Activated CD8-positive, alpha-beta T cell treated with anti-CD3 and anti-CD28 coated beads, Interleukin-2, amount 10 ng/mL, durations not matched to agents 7 days and 5 days (primary cell): ENCODE measurements at regions not wholly inside any gene's neighbourhood (a gene's known extent, or its start where the extent isn't known, plus 50 kb on each side); places are given as distances from the start of the nearest gene placed in this dataset.

Experiments used
- ATAC-seq: fragments of 150-1000 bp; cut with Tn5 transposase; one replicate; pipeline ENCODE4 v1.10.0; 2021; ENCODE audit warnings: moderate library complexity
- CTCF ChIA-PET: fragments of 350-600 bp; sonication (Branson Sonifier 250); formaldehyde crosslinking; loops from one replicate; lab custom pipeline; 2021; ENCODE audit warnings: antibody characterized with exemption; lab: Charles Lee
- POLR2A ChIA-PET: fragments of 350-600 bp; sonication (Branson Sonifier 250); formaldehyde crosslinking; loops from one replicate; lab custom pipeline; 2021; ENCODE audit warnings: antibody characterized with exemption; lab: Charles Lee
- DNase-seq: peaks from one replicate; pipeline ENCODE4 v3.0.0-alpha.2; 2020
- H3K27ac Mint-ChIP-seq: one replicate; pipeline ENCODE4 v1.8.0; 2021; ENCODE audit warnings: mild to moderate bottlenecking, mixed read lengths
- H3K27me3 Mint-ChIP-seq: one replicate; pipeline ENCODE4 v1.8.0; 2021; ENCODE audit warnings: low read depth, mixed read lengths
- H3K36me3 Mint-ChIP-seq: one replicate; pipeline ENCODE4 v1.8.0; 2021; ENCODE audit warnings: low read depth, mixed read lengths
- H3K4me1 Mint-ChIP-seq: one replicate; pipeline ENCODE4 v1.8.0; 2021; ENCODE audit warnings: low read depth, mixed read lengths
- H3K4me3 Mint-ChIP-seq: one replicate; pipeline ENCODE4 v1.8.0; 2021; ENCODE audit warnings: mild to moderate bottlenecking, mixed read lengths
- H3K9me3 Mint-ChIP-seq: one replicate; pipeline ENCODE4 v1.8.0; 2022; ENCODE audit warnings: mixed read lengths; ENCODE audit not compliant: insufficient read depth

DNA sequence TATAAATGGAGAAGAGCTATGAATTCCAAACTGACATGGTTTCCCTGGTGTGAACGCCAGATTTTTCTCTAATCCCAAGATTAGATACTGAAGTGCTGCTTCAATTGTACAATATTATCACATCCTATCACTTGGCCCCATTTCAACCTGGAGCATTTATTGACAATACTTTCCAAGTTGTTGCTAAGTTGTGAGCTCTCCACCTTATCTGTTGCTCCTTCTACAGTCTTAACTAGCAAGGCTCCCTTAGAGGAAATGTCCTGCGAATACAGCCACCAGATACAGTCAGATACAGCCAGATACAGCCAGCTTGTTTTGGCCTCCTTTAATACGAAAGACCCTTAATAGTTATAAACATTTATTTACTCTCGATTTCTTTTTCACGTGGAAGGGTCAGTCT lies 466.3 kb upstream of the FAM241A start:
- ChIA-PET POLR2A (no interaction called here), CTCF (no interaction called here)
- Mint-ChIP-seq H3K4me3 (no peak overlapping the region), H3K4me1 (no peaks in the 10 kb centered on the region), H3K9me3 (no peaks in the 10 kb centered on the region), H3K27ac (no peak overlapping the region), H3K36me3 (no peaks in the 10 kb centered on the region), H3K27me3 (no peaks in the 10 kb centered on the region)
- ATAC-seq = no peak
- no peak for DNase-seq

- Mint-ChIP-seq H3K36me3 (no peaks in the 10 kb centered on the region), H3K27me3 (no peaks in the 10 kb centered on the region), H3K4me3 (no peak overlapping the region), H3K27ac (no peak overlapping the region), H3K9me3 (no peaks in the 10 kb centered on the region), H3K4me1 (no peaks in the 10 kb centered on the region)
- ATAC-seq = no peak
- ChIA-PET CTCF (no interaction called here), POLR2A (no interaction called here)
- no peak for DNase-seq
These were observed 464.0 kb upstream of the FAM241A start for GRCh38 chr4:111681270-111681669.

DNA sequence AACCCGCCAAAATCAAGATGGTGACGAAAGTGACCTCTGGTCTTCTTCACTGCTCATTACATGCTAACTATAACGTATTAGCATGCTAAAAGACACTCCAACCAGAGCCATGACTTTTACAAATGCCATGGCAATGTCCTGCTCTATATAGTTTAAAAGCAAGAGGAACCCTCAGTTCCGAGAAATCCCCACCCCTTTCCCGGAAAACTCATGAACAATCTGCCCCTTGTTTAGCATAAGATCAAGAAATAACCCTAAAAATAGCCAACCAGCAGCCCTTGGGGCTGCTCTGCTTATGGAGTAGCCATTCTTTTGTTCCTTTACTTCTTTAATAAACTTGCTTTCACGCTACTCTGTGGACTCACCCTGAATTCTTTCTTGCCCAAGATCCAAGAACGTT lies 463.5 kb upstream of the FAM241A start:
- Mint-ChIP-seq H3K4me1 (no peaks in the 10 kb centered on the region), H3K4me3 (no peak overlapping the region), H3K9me3 (no peaks in the 10 kb centered on the region), H3K27ac (no peak overlapping the region), H3K36me3 (no peaks in the 10 kb centered on the region), H3K27me3 (no peaks in the 10 kb centered on the region)
- ChIA-PET POLR2A (no interaction called here), CTCF (no interaction called here)
- ATAC-seq (no peak), DNase-seq (no peak)

- Mint-ChIP-seq H3K4me1 (no peaks in the 10 kb centered on the region), H3K9me3 (no peaks in the 10 kb centered on the region), H3K4me3 (no peak overlapping the region), H3K36me3 (no peaks in the 10 kb centered on the region), H3K27ac (no peak overlapping the region), H3K27me3 (no peaks in the 10 kb centered on the region)
- DNase-seq = no peak
- ChIA-PET CTCF (no interaction called here), POLR2A (no interaction called here)
- no peak for ATAC-seq
These were observed 460.0 kb upstream of the FAM241A start for GRCh38 chr4:111685205-111685604.

DNA sequence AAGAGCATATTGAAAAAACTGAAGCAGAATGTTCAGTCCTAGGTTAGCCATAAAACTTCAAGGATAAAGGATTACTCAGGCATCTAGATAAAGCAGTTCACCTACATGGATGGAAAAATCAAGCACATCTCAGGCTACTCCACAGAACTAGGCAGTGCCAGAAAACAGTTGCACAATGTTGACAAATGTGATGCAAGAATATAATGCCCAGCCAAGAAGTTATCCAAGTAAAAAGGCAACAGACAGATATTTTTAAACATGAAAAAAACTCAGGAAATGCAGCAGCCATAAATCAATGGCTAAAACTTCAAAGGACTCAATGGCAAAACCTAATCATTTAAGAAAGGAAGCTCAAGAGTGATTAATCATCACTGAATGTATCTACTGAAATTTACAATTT lies 456.0 kb upstream of the FAM241A start:
- Mint-ChIP-seq H3K4me1 (no peaks in the 10 kb centered on the region), H3K9me3 (no peaks in the 10 kb centered on the region), H3K36me3 (no peaks in the 10 kb centered on the region), H3K27me3 (no peaks in the 10 kb centered on the region), H3K27ac (no peak overlapping the region), H3K4me3 (no peak overlapping the region)
- ChIA-PET POLR2A (no interaction called here), CTCF (no interaction called here)
- no peak for DNase-seq
- ATAC-seq = no peak

DNA sequence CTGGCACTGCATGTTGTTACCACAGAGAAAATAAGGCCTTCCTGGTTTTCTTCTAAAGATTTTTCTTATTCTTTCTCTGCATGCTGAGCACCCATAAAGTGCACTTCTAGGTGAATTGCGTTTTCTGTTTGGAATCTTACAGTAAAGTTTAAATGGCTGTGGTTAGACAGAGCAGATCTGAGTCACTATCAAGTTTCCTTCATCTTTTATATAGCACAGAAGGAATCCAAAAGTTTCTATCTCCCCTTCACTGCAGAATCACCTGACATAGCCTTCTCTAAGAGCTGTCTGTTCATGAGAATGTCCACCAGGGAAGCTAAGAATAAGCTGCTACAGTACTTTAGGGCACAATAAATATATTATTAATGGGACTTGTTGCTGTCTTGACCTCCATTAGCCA lies 455.5 kb upstream of the FAM241A start:
- no peaks in the 10 kb centered on the region for H3K36me3 Mint-ChIP-seq
- H3K4me3 Mint-ChIP-seq = no peak overlapping the region
- H3K9me3 Mint-ChIP-seq = no peaks in the 10 kb centered on the region
- ATAC-seq = no peak
- ChIA-PET CTCF (no interaction called here), POLR2A (no interaction called here)
- no peak overlapping the region for H3K27ac Mint-ChIP-seq
- H3K4me1 Mint-ChIP-seq = no peaks in the 10 kb centered on the region
- H3K27me3 Mint-ChIP-seq = no peaks in the 10 kb centered on the region
- DNase-seq = no peak

- ATAC-seq = no peak
- H3K9me3 Mint-ChIP-seq = no peaks in the 10 kb centered on the region
- H3K36me3 Mint-ChIP-seq = no peaks in the 10 kb centered on the region
These were observed 451.5 kb upstream of the FAM241A start for GRCh38 chr4:111693758-111694157.

DNA sequence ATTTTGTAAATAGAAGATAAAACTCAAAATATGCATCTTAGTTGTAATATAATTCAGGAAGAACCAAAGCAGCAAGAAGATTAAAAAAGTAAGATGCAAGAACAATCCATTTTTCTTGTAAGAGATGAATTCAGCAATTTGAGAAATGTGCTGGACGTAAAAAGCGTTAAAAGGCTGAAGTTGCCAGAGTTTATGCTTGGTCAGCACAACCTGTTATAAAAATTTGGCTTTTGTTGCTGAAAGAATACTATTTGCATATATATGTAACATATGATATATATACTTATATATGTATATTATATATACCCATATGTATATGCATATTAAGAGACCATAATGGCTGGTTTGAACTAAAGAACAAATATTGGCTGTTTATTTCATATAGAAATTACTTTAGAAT lies 449.6 kb upstream of the FAM241A start:
- Mint-ChIP-seq H3K27me3 (no peaks in the 10 kb centered on the region), H3K9me3 (no peaks in the 10 kb centered on the region), H3K27ac (no peak overlapping the region), H3K36me3 (no peaks in the 10 kb centered on the region), H3K4me1 (no peaks in the 10 kb centered on the region), H3K4me3 (no peak overlapping the region)
- DNase-seq (no peak), ATAC-seq (no peak)
- ChIA-PET CTCF (no interaction called here), POLR2A (no interaction called here)

More at GRCh38 chr4:111693758-111694157, 451.5 kb upstream of the FAM241A start:
- Mint-ChIP-seq H3K27me3 (no peaks in the 10 kb centered on the region), H3K27ac (no peak overlapping the region), H3K4me1 (no peaks in the 10 kb centered on the region), H3K4me3 (no peak overlapping the region)
- POLR2A ChIA-PET = no interaction called here
- CTCF ChIA-PET = no interaction called here
- DNase-seq = no peak

DNA sequence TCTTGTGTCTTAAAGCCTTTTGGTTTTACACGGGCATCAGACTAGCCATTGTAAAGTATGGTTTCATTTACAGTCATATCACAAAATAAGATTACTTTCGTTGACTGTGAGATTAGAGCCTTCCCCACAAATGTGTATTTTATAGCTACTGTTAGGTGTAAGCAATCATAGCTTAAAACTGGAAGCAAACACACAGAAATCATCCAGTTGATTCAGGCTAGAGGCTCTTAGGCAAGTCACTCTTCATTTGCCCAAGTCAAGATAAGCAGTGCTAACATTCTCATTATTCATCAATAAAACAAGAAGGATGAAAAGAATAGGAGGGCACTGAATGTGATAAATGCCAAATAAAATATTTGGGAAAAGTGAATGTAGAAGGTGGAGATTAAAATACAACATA lies 448.7 kb upstream of the FAM241A start:
- Mint-ChIP-seq H3K27ac (no peak overlapping the region), H3K36me3 (no peaks in the 10 kb centered on the region), H3K4me1 (no peaks in the 10 kb centered on the region), H3K27me3 (no peaks in the 10 kb centered on the region), H3K9me3 (no peaks in the 10 kb centered on the region), H3K4me3 (no peak overlapping the region)
- POLR2A ChIA-PET = no interaction called here
- CTCF ChIA-PET = no interaction called here
- ATAC-seq (no peak), DNase-seq (no peak)

GRCh38 chr4:111697176-111697942 lies 447.9 kb upstream of the FAM241A start:
- Mint-ChIP-seq H3K27me3 (no peaks in the 10 kb centered on the region), H3K4me1 (no peaks in the 10 kb centered on the region), H3K9me3 (no peaks in the 10 kb centered on the region), H3K4me3 (no peak overlapping the region), H3K27ac (no peak overlapping the region), H3K36me3 (no peaks in the 10 kb centered on the region)
- no peak for DNase-seq
- ChIA-PET CTCF (no interaction called here), POLR2A (no interaction called here)
- no peak for ATAC-seq

- Mint-ChIP-seq H3K9me3 (no peaks in the 10 kb centered on the region), H3K4me1 (no peaks in the 10 kb centered on the region), H3K36me3 (no peaks in the 10 kb centered on the region), H3K27me3 (no peaks in the 10 kb centered on the region), H3K27ac (no peak overlapping the region), H3K4me3 (no peak overlapping the region)
- no peak for DNase-seq
- no peak for ATAC-seq
- ChIA-PET POLR2A (no interaction called here), CTCF (no interaction called here)
These were observed 446.9 kb upstream of the FAM241A start for GRCh38 chr4:111698361-111698760.

- Mint-ChIP-seq H3K27me3 (no peaks in the 10 kb centered on the region), H3K27ac (no peak overlapping the region), H3K36me3 (no peaks in the 10 kb centered on the region), H3K4me3 (no peak overlapping the region), H3K4me1 (no peaks in the 10 kb centered on the region), H3K9me3 (no peaks in the 10 kb centered on the region)
- ATAC-seq (no peak), DNase-seq (no peak)
- CTCF ChIA-PET = no interaction called here
- POLR2A ChIA-PET = no interaction called here
These were observed 446.1 kb upstream of the FAM241A start for GRCh38 chr4:111699165-111699564.

DNA sequence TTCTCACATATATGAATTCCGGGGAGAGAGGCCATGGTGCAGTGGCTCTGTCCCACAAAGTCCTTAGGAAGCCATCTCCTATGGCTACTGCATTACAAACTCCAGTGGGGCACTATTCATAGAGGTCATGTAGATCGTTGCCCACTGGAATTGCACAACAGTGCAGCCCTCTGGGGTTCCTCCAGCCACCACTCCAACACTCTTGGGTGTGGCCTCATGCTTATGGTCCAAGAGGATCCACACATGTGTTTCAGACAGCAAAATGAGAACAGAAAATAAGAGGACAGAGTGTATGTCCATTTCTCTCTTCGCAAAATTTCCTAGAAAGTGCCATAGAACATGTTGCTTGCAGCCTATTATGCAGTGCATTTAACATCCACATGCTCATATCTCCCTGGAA lies 444.2 kb upstream of the FAM241A start:
- DNase-seq (no peak), ATAC-seq (no peak)
- no peak overlapping the region for H3K27ac Mint-ChIP-seq
- H3K9me3 Mint-ChIP-seq = no peaks in the 10 kb centered on the region
- no peaks in the 10 kb centered on the region for H3K4me1 Mint-ChIP-seq
- POLR2A ChIA-PET = no interaction called here
- no peaks in the 10 kb centered on the region for H3K27me3 Mint-ChIP-seq
- no peak overlapping the region for H3K4me3 Mint-ChIP-seq
- H3K36me3 Mint-ChIP-seq = no peaks in the 10 kb centered on the region
- CTCF ChIA-PET = no interaction called here
